Activated naive CD8-positive, alpha-beta T cell (primary cell): ENCODE measurements at regions not wholly inside any gene's neighbourhood (a gene's known extent, or its start where the extent isn't known, plus 50 kb on each side); places are given as distances from the start of the nearest gene placed in this dataset.
"Not testable (repeated sequence)": the region's sequence is repeated elsewhere in the genome, so short reads cannot be mapped to it uniquely, and the experiment has no call there.

Experiments used
- H3K27ac Mint-ChIP-seq: one replicate; pipeline ENCODE4 v1.8.0; 2021; ENCODE audit warnings: mixed read lengths
- H3K27me3 Mint-ChIP-seq: one replicate; pipeline ENCODE4 v1.8.0; 2021; ENCODE audit warnings: mixed read lengths
- H3K36me3 Mint-ChIP-seq: one replicate; pipeline ENCODE4 v1.8.0; 2021; ENCODE audit warnings: mixed read lengths
- H3K4me1 Mint-ChIP-seq: one replicate; pipeline ENCODE4 v1.8.0; 2021; ENCODE audit warnings: low read depth, mixed read lengths
- H3K4me3 Mint-ChIP-seq: one replicate; pipeline ENCODE4 v1.8.0; 2021; ENCODE audit warnings: mild to moderate bottlenecking, mixed read lengths
- H3K9me3 Mint-ChIP-seq: one replicate; pipeline ENCODE4 v1.8.0; 2021; ENCODE audit warnings: low read depth, mixed read lengths

DNA sequence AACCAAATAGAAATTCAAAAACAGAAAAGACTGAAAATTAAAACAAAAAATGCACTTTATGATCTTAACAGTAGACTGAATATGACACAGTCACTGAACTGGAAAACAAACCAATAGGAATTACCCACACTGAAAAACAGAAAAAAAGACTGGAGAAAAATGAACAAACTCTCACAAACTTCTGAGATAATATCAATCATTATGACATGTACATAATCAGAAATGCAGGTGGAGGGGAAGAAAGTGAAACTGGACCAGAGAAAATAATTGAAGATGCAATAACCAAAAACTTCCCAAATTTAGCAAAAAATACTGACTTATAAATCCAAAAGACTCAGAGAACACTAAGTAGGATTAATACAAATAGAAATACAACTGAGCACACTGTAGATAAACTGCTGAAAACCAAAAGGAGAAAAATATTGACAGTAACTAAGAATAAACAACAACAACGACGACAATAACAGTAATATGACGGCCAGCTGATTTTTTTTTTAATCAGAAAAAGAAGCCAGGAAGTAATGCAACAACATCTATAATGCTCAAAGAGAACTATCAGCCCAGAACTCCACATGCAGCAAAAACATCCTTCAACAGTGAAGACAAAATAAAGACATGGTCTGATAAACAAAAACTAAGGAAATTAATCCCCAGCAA, 108.1 kb downstream of the ZFAND4 start:
- Mint-ChIP-seq H3K27ac (no peak overlapping the region), H3K9me3 (no peaks in the 10 kb centered on the region), H3K4me3 (no peak overlapping the region), H3K4me1 (peaks cover 43% of the 10 kb centered on the region), H3K36me3 (peaks cover 5% of the 10 kb centered on the region), H3K27me3 (no peaks in the 10 kb centered on the region)

DNA sequence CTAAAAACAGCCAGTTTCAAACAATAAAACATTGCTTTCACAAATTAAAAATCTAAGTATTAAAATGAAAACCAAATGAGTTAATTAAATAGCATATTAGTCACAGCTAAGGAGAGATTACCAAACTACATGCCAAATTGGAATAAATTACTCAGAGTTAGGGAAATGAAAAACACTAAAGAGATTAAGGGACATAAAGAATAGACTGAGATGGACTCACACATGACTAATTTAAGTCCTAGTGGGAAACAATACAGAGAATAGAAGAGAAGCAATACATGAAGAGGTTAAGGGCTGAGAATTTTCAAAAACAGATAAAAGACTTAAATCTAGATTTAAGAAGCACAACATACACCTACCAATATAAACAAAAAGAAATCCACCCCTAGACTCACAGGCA, 110.6 kb downstream of the ZFAND4 start:
- peak overlapping the region; percentile 8 for H3K27ac Mint-ChIP-seq
- H3K4me1 Mint-ChIP-seq = peaks cover 59% of the 10 kb centered on the region

DNA sequence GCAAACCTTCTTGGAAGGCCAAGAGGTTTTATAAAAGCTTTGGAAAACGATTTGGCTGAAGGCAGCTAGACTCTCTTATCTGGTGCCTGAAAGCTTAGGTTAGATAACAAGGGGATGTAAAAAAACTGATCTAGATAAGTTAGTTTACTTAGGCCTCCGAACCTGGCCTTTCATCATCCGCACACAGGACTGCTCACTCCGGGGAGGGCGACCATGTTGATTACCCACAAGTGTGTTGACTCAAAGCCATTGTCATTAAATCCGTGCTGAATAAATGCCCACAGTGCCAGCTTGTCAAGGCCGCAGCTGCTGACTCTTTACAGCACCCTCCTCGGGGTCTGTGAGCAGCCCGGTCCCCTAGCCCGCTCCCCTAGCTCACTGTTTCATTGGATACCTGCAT, 112.3 kb downstream of the ZFAND4 start:
- Mint-ChIP-seq H3K27me3 (no peaks in the 10 kb centered on the region), H3K36me3 (peaks cover 8% of the 10 kb centered on the region), H3K9me3 (no peaks in the 10 kb centered on the region), H3K27ac (no peak overlapping the region), H3K4me1 (peaks cover 66% of the 10 kb centered on the region), H3K4me3 (no peak overlapping the region)

More for the DNA sequence above, 110.6 kb downstream of the ZFAND4 start:
- no peaks in the 10 kb centered on the region for H3K9me3 Mint-ChIP-seq
- H3K36me3 Mint-ChIP-seq = peaks cover 5% of the 10 kb centered on the region
- no peaks in the 10 kb centered on the region for H3K27me3 Mint-ChIP-seq
- H3K4me3 Mint-ChIP-seq = peak overlapping the region; percentile 0

DNA sequence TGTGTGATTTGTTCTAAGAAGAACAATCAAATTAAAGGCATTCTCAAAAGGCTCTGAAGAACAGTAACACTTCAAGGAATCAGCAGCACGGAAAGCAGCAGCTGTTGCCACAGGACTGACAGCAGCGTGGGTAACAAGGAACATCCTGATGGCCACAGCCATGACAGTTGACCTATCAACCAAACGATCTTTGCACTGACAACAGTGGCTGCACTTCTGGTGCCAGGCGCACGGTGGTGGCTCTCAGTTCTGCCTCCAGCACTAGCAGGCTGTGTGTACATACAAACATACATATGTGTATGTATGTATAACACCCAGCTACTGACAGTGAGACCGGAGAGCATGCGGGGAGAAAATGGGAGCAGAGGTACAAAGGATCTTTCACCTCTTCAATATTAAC, 114.1 kb downstream of the ZFAND4 start:
- Mint-ChIP-seq H3K4me1 (peaks cover 56% of the 10 kb centered on the region), H3K27me3 (no peaks in the 10 kb centered on the region), H3K9me3 (no peaks in the 10 kb centered on the region), H3K27ac (peak overlapping the region; percentile 37), H3K4me3 (no peak overlapping the region), H3K36me3 (peaks cover 9% of the 10 kb centered on the region)

DNA sequence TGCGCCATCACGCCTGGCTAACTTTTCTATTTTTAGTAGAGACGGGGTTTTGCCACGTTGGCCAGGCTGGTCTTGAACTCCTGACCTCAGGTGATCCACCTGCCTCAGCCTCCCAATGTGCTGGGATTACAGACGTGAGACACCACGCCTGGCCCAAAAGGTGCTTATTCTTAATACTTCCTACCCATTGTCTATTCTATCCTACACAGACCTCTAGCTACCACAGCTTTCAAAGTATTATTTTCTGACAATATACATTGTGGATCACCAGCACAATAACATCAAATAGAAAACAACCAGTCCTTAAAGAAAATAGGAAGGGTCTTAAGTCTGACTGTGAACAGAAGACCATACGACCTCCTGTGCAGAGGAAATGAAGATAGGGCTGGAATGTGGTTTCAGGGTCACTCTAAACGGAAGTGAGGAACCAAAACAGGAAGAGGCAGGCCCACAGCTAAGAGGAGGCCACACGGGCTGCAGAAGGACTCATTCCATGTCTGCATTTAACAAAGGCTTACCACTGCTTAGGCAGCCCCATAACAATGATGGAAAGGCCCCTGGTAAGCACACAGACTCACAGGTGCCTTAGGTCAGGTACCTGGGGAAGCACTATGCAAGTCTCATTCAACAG, 115.2 kb downstream of the ZFAND4 start:
- Mint-ChIP-seq H3K36me3 (peaks cover 10% of the 10 kb centered on the region), H3K27ac (peak overlapping the region; percentile 89), H3K4me3 (peak overlapping the region; percentile 44), H3K27me3 (no peaks in the 10 kb centered on the region), H3K4me1 (peaks cover 52% of the 10 kb centered on the region), H3K9me3 (no peaks in the 10 kb centered on the region)

DNA sequence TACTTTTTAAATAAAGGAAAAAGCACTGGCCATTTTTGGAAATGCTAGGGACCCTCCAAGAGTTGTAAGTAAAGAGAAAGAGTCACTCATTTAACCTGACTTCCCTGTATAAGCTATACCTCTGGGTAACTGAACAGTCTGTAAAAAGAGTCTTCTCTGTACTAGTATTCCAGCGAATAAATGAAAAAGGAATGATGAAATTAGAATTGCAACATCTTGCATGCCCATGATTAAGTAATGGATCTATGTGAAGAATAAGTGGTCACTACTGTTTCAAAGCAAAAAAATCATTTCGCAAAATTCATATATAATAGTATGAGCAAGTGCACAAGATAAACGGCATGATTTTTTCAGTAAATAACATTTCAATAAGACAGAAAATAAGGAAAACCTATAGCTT, 116.8 kb downstream of the ZFAND4 start:
- H3K27me3 Mint-ChIP-seq = no peaks in the 10 kb centered on the region
- H3K9me3 Mint-ChIP-seq = no peaks in the 10 kb centered on the region
- no peak overlapping the region for H3K4me3 Mint-ChIP-seq
- no peak overlapping the region for H3K27ac Mint-ChIP-seq
- peaks cover 48% of the 10 kb centered on the region for H3K4me1 Mint-ChIP-seq
- H3K36me3 Mint-ChIP-seq = peaks cover 11% of the 10 kb centered on the region

DNA sequence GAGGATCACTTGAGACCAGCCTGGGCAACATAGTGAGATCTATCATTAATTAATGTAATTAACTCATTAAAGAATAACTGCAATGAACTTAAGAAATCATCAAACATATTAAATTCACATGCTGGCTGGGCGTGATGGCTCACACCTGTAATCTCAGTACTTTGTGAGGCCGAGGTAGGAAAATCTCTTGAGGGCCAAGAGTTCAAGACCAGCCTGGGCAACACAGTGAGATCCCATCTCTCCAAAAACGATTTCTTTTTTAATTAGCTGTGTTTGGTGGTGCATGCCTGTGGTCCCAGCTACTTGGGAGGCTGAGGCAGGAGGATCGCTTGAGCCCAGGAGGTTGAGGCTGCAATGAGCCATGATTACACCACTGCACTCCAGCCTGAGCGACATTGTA, 117.2 kb downstream of the ZFAND4 start:
- not testable (repeated sequence) for H3K27me3 Mint-ChIP-seq, H3K4me3 Mint-ChIP-seq, H3K9me3 Mint-ChIP-seq, H3K27ac Mint-ChIP-seq
- Mint-ChIP-seq H3K4me1 (peaks cover 49% of the 10 kb centered on the region), H3K36me3 (peaks cover 15% of the 10 kb centered on the region)

DNA sequence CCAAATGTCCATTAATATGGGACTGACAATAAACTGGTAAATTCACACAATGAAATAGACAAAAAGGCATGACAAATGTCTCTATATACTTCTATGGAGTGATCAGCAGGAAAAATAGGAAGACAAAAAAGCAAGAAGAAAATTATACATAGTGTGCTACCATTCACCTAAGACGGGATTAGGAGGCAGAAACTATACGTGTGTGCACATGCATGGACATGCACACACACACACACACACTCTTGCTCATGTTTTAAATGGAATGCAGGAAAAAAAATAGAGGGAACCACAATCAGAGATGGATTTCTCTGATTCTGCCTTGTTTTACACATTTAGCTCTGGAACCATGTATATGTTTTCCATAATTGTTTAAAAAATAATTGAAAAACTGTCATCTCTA, 119.0 kb downstream of the ZFAND4 start:
- peaks cover 9% of the 10 kb centered on the region for H3K36me3 Mint-ChIP-seq
- no peaks in the 10 kb centered on the region for H3K9me3 Mint-ChIP-seq
- peak overlapping the region; percentile 43 for H3K27ac Mint-ChIP-seq
- peaks cover 40% of the 10 kb centered on the region for H3K4me1 Mint-ChIP-seq
- H3K4me3 Mint-ChIP-seq = no peak overlapping the region
- H3K27me3 Mint-ChIP-seq = no peaks in the 10 kb centered on the region

DNA sequence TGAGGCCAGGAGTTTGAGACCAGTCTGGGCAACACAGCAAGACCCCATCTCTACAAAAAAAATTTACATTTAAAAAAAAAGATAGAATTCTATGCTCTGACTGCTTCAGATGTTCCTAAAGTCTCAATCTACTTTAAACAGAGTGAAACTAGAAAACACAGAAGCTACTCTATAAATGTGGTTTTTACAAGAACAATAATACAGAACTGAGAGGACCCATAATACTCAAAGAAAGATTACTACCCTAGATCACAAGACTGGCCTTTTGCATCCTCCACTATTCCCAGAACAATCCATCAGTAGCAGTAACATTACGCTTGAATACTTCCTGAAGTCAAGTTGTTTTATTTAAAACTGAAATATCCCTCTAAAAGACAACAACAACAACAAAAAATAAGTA, 119.4 kb downstream of the ZFAND4 start:
- Mint-ChIP-seq H3K36me3 (peaks cover 12% of the 10 kb centered on the region), H3K27ac (peak overlapping the region; percentile 43), H3K4me3 (no peak overlapping the region), H3K27me3 (no peaks in the 10 kb centered on the region), H3K4me1 (peaks cover 39% of the 10 kb centered on the region), H3K9me3 (no peaks in the 10 kb centered on the region)

DNA sequence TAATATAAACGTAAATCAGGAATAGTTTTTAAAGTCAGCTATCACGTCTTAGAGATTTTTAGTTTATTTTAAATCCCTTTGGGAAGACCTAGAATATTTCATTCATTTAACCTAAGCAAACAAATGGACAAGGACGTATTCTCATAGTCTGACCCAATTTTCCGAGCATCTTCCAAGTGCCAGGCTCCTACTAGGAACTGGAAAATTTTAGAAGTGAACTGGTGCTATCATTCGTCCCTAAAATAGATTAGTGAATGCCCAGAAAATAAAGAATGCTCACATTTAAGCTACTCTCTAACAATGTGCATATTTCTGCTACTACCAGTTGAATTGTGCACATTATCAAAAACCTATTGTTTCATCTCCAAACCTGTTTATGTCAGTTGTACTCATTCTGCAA, 120.1 kb downstream of the ZFAND4 start:
- Mint-ChIP-seq H3K27me3 (no peaks in the 10 kb centered on the region), H3K9me3 (no peaks in the 10 kb centered on the region), H3K27ac (no peak overlapping the region), H3K4me1 (peaks cover 38% of the 10 kb centered on the region), H3K4me3 (no peak overlapping the region), H3K36me3 (peaks cover 14% of the 10 kb centered on the region)

DNA sequence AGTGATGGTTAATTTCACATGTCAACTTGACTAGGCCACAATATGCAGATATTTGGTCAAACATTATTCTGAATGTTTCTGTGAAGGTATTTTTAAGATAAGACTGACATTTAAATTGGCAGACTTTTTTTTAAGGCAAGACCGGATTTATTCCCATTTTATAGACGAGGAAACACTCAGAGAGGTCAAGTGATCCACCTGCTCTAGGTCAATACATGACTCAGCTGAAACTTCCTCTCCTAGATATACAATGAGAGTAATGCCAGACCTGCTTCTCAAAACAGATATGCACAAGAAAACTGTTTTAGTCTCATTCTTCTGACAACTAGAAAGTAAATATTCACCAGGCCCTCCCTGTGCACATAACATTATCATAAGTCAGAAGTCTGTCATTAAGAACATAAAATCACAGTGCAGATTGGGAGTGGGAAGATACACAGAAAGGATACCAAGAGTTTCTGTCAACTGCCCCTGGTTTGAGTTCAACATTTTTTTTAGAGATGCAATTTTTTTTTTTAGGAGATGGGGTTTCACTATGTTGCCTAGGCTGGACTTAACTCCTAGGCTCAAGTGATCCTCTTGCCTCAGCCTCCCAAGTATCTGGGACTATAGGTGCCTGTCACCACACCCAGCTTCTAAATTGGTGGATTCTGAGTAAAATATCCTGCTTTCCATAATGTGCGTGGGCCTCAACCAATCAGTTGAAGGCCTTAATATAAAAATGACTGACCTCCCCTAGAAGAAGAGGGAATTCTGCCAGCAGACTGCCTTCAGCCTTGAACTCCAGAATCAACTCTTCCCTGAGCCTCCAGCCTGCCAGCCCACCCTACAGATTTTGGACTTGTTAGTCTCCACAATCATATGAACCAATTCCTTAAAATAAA, 121.4 kb downstream of the ZFAND4 start:
- H3K36me3 Mint-ChIP-seq = peaks cover 14% of the 10 kb centered on the region
- no peaks in the 10 kb centered on the region for H3K9me3 Mint-ChIP-seq
- no peak overlapping the region for H3K4me3 Mint-ChIP-seq
- peaks cover 31% of the 10 kb centered on the region for H3K4me1 Mint-ChIP-seq
- peak overlapping the region; percentile 34 for H3K27ac Mint-ChIP-seq
- no peaks in the 10 kb centered on the region for H3K27me3 Mint-ChIP-seq

DNA sequence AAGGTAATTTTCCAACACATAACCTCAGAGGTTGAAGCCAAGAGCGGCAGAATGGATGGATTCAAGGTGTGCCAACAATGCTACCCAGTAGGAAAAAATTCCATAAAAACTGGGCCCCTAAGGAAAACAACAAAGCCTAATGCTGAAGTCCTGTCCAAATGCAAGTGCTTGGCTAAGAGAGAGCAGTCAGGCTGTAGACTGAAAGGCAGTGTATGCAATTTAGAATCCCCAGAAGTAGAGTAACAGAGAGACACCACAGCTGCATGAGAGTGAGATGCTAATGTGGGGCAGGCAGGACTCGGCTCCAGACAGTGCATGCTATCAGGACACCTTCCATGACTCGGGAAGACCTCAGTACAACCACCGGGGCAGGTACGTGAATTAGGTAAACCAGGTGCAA, 124.5 kb downstream of the ZFAND4 start:
- Mint-ChIP-seq H3K27me3 (no peaks in the 10 kb centered on the region), H3K4me3 (no peak overlapping the region), H3K36me3 (peaks cover 15% of the 10 kb centered on the region), H3K27ac (no peak overlapping the region), H3K4me1 (peaks cover 29% of the 10 kb centered on the region), H3K9me3 (no peaks in the 10 kb centered on the region)

DNA sequence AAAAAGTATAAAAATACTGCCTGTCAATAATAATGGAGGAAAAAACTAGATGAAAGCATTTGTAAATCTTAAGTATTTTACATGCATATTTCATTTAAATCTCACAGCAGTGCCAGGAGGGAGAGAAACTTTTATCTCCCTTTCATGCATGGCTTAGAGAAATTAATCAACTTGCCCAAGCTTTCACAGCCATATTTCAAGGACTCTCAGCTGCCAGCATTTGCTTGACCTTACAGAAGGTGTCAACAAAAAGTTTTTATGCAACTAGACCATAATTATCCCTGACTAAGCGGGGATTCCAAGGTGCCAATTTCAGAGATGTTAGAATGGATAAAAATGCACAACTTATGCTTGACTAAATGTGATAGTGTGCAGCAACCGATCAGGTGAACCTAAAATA, 125.4 kb downstream of the ZFAND4 start:
- peaks cover 29% of the 10 kb centered on the region for H3K4me1 Mint-ChIP-seq
- no peak overlapping the region for H3K27ac Mint-ChIP-seq
- H3K27me3 Mint-ChIP-seq = no peaks in the 10 kb centered on the region
- H3K9me3 Mint-ChIP-seq = no peaks in the 10 kb centered on the region
- peaks cover 15% of the 10 kb centered on the region for H3K36me3 Mint-ChIP-seq
- H3K4me3 Mint-ChIP-seq = no peak overlapping the region

DNA sequence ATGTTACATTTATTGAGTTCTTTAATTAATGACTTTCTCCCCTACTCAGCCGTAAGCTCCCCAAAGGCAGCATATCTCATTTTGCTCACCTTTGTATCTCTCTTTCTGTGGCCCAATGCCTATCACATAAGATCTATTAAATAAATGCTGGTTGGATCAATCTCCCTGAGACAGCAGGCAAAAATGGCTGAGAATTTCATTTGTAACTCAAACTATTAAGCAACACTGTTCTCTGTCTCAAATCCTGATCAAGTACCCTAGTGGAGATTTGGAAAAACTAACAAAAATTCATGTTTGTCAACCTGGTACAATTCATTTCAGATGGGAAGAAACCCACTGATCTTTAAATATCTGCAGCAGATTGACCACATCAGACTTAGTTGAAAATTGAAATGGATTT, 127.4 kb downstream of the ZFAND4 start:
- Mint-ChIP-seq H3K27me3 (no peaks in the 10 kb centered on the region), H3K9me3 (no peaks in the 10 kb centered on the region), H3K4me1 (peaks cover 21% of the 10 kb centered on the region), H3K27ac (no peak overlapping the region), H3K36me3 (peaks cover 12% of the 10 kb centered on the region), H3K4me3 (no peak overlapping the region)

DNA sequence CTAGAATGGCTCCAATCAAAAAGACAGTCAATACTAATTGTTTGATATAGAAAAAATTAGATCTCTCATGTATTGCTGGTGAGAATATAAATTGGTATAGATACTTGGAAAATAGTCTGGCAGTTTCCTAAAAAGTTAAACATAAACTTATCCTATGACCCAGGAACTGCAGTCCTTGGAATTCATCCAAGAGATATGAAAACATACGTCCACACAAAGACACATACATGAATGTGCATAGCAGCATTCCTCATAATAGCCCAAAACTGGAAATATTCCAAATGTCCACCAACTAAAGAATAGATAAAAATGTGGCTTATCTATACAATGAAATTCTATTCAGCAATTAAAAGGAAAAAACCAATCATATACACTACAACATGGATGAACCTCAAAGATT, 128.4 kb downstream of the ZFAND4 start:
- Mint-ChIP-seq H3K36me3 (peaks cover 15% of the 10 kb centered on the region), H3K4me1 (peaks cover 28% of the 10 kb centered on the region), H3K4me3 (no peak overlapping the region), H3K27me3 (no peaks in the 10 kb centered on the region), H3K27ac (no peak overlapping the region), H3K9me3 (no peaks in the 10 kb centered on the region)
